T-cell (primary cell): ENCODE measurements at regions not wholly inside any gene's neighbourhood (a gene's known extent, or its start where the extent isn't known, plus 50 kb on each side); places are given as distances from the start of the nearest gene placed in this dataset.

Experiments
- ATAC-seq, 4 experiments: fragments of 200-7000 bp in 3 of 4; fragments of 150-1000 bp in 1 of 4; cut with Tn5 transposase; replicated peaks in 1 of 4; 1 replicate in 3 of 4; 2 replicates in 1 of 4; pipeline ENCODE4 v1.10.0; 2021; ENCODE audit warnings: moderate library complexity in 3 of 4, mild to moderate bottlenecking in 2 of 4, moderate number of reproducible peaks in 1 of 4
- CTCF ChIA-PET, 2 donors: fragments of 300-600 bp; sonication (Branson Sonifier 250); formaldehyde crosslinking; loops; one replicate each; lab custom pipeline; 2022; ENCODE audit warnings: antibody characterized with exemption in 2 of 2; lab: Charles Lee
- POLR2A ChIA-PET, 2 donors: fragments of 300-600 bp; sonication (Branson Sonifier 250); formaldehyde crosslinking; loops; one replicate each; lab custom pipeline; 2022; ENCODE audit warnings: antibody characterized with exemption in 2 of 2; lab: Charles Lee
- DNase-seq, 35 experiments: peaks; one replicate each; pipeline versions ENCODE4 v3.0.0 to v3.0.0-alpha.2; 2013 to 2023
- H3K27ac ChIP-seq: one replicate; pipeline ENCODE4 v1.5.1; 2013; ENCODE audit warnings: low read length
- H3K27me3 ChIP-seq, 2 experiments: replicated peaks in 1 of 2; 1 replicate in 1 of 2; 2 replicates in 1 of 2; pipeline versions ENCODE4 v1.6.1 to v1.7.0; 2013; ENCODE audit warnings: low read length in 1 of 2, mixed read lengths in 1 of 2; ENCODE audit not compliant: control insufficient read depth in 2 of 2, insufficient read depth in 2 of 2; ENCODE audit errors: extremely low read depth in 1 of 2
- H3K36me3 ChIP-seq, 2 donors: 1 replicate in 1 of 2; 2 replicates in 1 of 2; pipeline versions ENCODE4 v1.6.1 to v1.7.0; 2013; ENCODE audit warnings: low read length in 1 of 2; ENCODE audit not compliant: control insufficient read depth in 2 of 2, insufficient read depth in 1 of 2; ENCODE audit errors: extremely low read depth in 1 of 2
- H3K4me1 ChIP-seq, 2 experiments: 1 replicate in 1 of 2; 2 replicates in 1 of 2; pipeline versions ENCODE4 v1.6.1 to v1.7.0; 2013; ENCODE audit warnings: low read length in 2 of 2, mixed read lengths in 1 of 2; ENCODE audit not compliant: insufficient read depth in 2 of 2, control insufficient read depth in 1 of 2; ENCODE audit errors: extremely low read depth in 1 of 2
- H3K4me3 ChIP-seq, 2 donors: 1 replicate in 1 of 2; 2 replicates in 1 of 2; pipeline versions ENCODE4 v1.5.1 to v1.7.0; 2013; ENCODE audit warnings: mild to moderate bottlenecking in 2 of 2, low read length in 1 of 2, moderate library complexity in 1 of 2; ENCODE audit not compliant: control insufficient read depth in 1 of 2; ENCODE audit errors: extremely low read depth in 1 of 2
- H3K9me3 ChIP-seq: 2 replicates; pipeline ENCODE4 v1.7.0; 2013
- H3K27ac Mint-ChIP-seq, 2 donors: one replicate each; pipeline ENCODE4 v1.8.0; 2020 to 2021; ENCODE audit warnings: mild to moderate bottlenecking in 2 of 2, mixed read lengths in 2 of 2
- H3K27me3 Mint-ChIP-seq, 2 donors: one replicate each; pipeline ENCODE4 v1.8.0; 2021 to 2022; ENCODE audit warnings: mixed read lengths in 2 of 2
- H3K36me3 Mint-ChIP-seq: one replicate; pipeline ENCODE4 v1.8.0; 2021; ENCODE audit warnings: mixed read lengths
- H3K4me1 Mint-ChIP-seq, 3 donors: one replicate each; pipeline ENCODE4 v1.8.0; 2020 to 2022; ENCODE audit warnings: mixed read lengths in 3 of 3, mild to moderate bottlenecking in 1 of 3
- H3K4me3 Mint-ChIP-seq, 3 donors: one replicate each; pipeline ENCODE4 v1.8.0; 2020 to 2022; ENCODE audit warnings: mild to moderate bottlenecking in 3 of 3, mixed read lengths in 3 of 3, moderate library complexity in 3 of 3
- H3K9me3 Mint-ChIP-seq, 3 donors: one replicate each; pipeline ENCODE4 v1.8.0; 2020 to 2022; ENCODE audit warnings: mixed read lengths in 3 of 3
- WGBS: methylation state at CpG from one replicate; pipeline ENCODE4 v1.1.5; 2013; ENCODE audit warnings: missing lambda C conversion rate; ENCODE audit not compliant: insufficient coverage; 5-methylcytosine and 5-hydroxymethylcytosine counted together

DNA sequence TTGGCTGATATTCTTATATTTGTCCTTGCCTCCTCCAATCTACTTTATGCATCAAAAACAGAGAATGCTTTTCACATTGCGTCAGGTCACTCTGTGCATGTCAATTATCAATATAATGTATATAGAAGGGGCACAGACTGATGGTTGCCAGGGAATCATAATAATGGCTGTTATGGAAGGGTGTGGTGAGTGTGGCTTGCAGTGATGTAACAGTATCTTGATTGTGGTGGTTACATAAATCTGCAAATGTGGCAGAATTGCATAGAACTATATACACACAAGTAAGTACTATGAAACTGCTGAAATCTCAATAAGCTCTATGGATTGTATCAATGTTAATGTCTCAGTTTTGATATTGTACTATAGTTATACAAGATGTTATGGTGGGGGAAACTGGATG lies 228.6 kb downstream of the TJP1 start:
- Histone ChIP-seq H3K36me3 (no peaks in the 10 kb centered on the region), H3K4me3 (no peak overlapping the region), H3K27me3 (peaks cover 0 to 5% of the 10 kb centered on the region in 2 experiments), H3K9me3 (no peaks in the 10 kb centered on the region), H3K27ac (no peak overlapping the region), H3K4me1 (no peaks in the 10 kb centered on the region)
- ATAC-seq = no peak
- Mint-ChIP-seq H3K4me3 (no peak overlapping the region), H3K27me3 (peaks cover 0 to 10% of the 10 kb centered on the region in 2 donors), H3K9me3 (no peaks in the 10 kb centered on the region), H3K4me1 (no peaks in the 10 kb centered on the region), H3K36me3 (no peaks in the 10 kb centered on the region), H3K27ac (no peak overlapping the region)
- WGBS = no CpG with 5 or more reads among the region's 1 CpG
- DNase-seq = no peak
- ChIA-PET POLR2A (no interaction called here), CTCF (no interaction called here)

DNA sequence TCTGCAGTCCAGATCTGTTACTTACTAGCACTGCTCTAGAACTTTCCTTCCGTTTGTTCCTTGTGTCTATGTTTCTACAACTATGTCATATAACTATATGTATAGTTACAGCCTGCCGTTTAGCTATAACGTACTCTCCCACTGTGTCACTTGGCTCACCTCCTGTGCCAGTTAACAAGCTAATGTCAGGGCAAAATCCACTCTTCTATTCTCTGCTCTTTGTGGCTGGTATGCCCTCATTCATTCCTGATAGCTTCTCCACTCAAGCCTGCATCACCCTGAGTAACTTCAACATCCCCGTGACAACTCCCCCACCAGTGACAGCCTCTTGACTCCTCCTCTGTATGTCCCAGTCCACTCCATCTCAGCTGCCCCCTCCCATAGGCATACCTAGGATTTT lies 229.2 kb downstream of the TJP1 start:
- ATAC-seq (no peak), DNase-seq (no peak)
- H3K4me3 Mint-ChIP-seq = no peak overlapping the region
- H3K27ac Mint-ChIP-seq = no peak overlapping the region
- Histone ChIP-seq H3K9me3 (no peaks in the 10 kb centered on the region), H3K27ac (no peak overlapping the region), H3K27me3 (peaks cover 0 to 5% of the 10 kb centered on the region in 2 experiments), H3K36me3 (no peaks in the 10 kb centered on the region), H3K4me1 (no peaks in the 10 kb centered on the region), H3K4me3 (no peak overlapping the region)
- H3K4me1 Mint-ChIP-seq = no peaks in the 10 kb centered on the region
- H3K27me3 Mint-ChIP-seq = peaks cover 0 to 10% of the 10 kb centered on the region in 2 donors
- POLR2A ChIA-PET = no interaction called here
- no peaks in the 10 kb centered on the region for H3K9me3 Mint-ChIP-seq
- 73% methylated on average over 3 of the region's 4 CpGs for WGBS
- H3K36me3 Mint-ChIP-seq = no peaks in the 10 kb centered on the region
- CTCF ChIA-PET = no interaction called here

DNA sequence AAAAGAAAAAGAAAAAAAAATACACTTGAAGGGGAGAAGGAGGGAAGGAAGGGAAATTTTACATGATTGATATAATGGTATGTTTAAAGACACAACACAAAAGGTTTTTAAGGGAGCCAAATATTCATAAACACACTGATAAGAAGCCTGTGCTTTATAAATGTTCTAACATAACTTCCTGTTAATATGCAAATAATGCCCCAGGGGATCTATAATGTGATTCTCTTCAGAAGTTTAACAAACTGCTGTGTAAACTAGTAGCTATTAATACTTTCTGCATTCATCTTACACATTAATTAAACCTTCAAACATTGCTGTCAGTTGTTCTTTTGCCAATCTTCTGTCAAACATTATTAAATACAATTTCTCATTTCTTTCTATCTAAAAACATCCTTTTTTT lies 231.6 kb downstream of the TJP1 start:
- ATAC-seq (no peak), DNase-seq (no peak)
- Mint-ChIP-seq H3K27ac (no peak overlapping the region), H3K4me1 (no peaks in the 10 kb centered on the region), H3K27me3 (peaks cover 0 to 9% of the 10 kb centered on the region in 2 donors), H3K4me3 (no peak overlapping the region), H3K36me3 (no peaks in the 10 kb centered on the region), H3K9me3 (no peaks in the 10 kb centered on the region)
- Histone ChIP-seq H3K27ac (no peak overlapping the region), H3K4me1 (no peaks in the 10 kb centered on the region), H3K9me3 (no peaks in the 10 kb centered on the region), H3K36me3 (no peaks in the 10 kb centered on the region), H3K4me3 (no peak overlapping the region), H3K27me3 (peaks cover 0 to 5% of the 10 kb centered on the region in 2 experiments)
- CTCF ChIA-PET = no interaction called here
- POLR2A ChIA-PET = no interaction called here

DNA sequence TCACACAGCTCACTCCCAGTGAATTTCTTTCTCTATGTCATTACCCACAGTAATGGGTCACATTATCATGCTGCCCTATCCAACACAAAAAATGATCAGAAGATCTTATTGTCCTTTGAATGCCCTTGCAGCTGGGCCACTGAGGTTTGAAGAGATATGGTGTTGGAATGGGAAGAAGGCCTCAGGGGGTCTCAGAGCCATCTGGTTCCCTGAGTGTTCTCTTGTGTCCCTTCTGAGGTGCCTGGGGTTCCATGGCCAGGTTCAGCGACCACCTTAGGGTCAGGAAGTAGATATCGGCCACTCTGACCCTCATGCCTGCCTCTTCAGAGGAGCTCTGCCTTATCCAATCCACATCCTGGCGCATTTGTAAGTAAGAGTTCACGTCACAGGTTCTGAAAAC lies 232.3 kb downstream of the TJP1 start:
- Histone ChIP-seq H3K4me3 (no peak overlapping the region), H3K27me3 (peaks cover 0 to 5% of the 10 kb centered on the region in 2 experiments), H3K4me1 (no peaks in the 10 kb centered on the region), H3K9me3 (no peaks in the 10 kb centered on the region), H3K36me3 (no peaks in the 10 kb centered on the region), H3K27ac (no peak overlapping the region)
- H3K4me1 Mint-ChIP-seq = no peaks in the 10 kb centered on the region
- ATAC-seq (no peak), DNase-seq (no peak)
- WGBS = 87% methylated on average over 3 of the region's 4 CpGs
- peaks cover 0 to 3% (median 0%) of the 10 kb centered on the region in 3 donors for H3K9me3 Mint-ChIP-seq
- H3K27ac Mint-ChIP-seq = no peak overlapping the region
- ChIA-PET POLR2A (no interaction called here), CTCF (no interaction called here)
- no peak overlapping the region for H3K4me3 Mint-ChIP-seq
- no peaks in the 10 kb centered on the region for H3K36me3 Mint-ChIP-seq
- peaks cover 4 to 13% of the 10 kb centered on the region in 2 donors for H3K27me3 Mint-ChIP-seq

DNA sequence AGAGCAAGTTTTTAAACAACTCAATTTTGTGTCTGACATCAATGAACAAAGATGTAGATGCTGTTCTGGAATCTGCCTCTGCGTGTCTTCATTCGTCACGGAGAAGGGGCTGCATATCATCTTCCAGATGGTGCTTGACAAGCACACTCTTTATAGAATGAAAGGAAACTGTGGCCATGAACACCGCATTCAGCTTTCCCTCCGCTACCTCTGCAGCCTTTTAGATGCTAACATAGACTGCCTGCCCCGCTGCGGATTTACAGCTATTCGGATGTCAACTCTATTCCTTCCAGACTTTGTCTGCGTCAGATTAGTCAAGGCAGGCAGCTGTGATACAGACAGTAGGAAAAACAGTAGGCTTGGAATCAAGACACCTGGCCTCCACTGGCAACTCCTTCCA lies 232.9 kb downstream of the TJP1 start:
- no peak overlapping the region for H3K27ac ChIP-seq
- ChIA-PET CTCF (no interaction called here), POLR2A (no interaction called here)
- Mint-ChIP-seq H3K27ac (no peak overlapping the region), H3K9me3 (peaks cover 0 to 3% (median 3%) of the 10 kb centered on the region in 3 donors), H3K27me3 (peaks cover 4 to 13% of the 10 kb centered on the region in 2 donors), H3K36me3 (no peaks in the 10 kb centered on the region), H3K4me1 (no peaks in the 10 kb centered on the region), H3K4me3 (no peak overlapping the region)
- no peaks in the 10 kb centered on the region for H3K9me3 ChIP-seq
- DNase-seq (no peak), ATAC-seq (no peak)
- no peaks in the 10 kb centered on the region for H3K4me1 ChIP-seq
- WGBS = 54% methylated on average over 8 of the region's 9 CpGs
- H3K27me3 ChIP-seq = peaks cover 0 to 2% of the 10 kb centered on the region in 2 experiments
- no peaks in the 10 kb centered on the region for H3K36me3 ChIP-seq
- H3K4me3 ChIP-seq = no peak overlapping the region

DNA sequence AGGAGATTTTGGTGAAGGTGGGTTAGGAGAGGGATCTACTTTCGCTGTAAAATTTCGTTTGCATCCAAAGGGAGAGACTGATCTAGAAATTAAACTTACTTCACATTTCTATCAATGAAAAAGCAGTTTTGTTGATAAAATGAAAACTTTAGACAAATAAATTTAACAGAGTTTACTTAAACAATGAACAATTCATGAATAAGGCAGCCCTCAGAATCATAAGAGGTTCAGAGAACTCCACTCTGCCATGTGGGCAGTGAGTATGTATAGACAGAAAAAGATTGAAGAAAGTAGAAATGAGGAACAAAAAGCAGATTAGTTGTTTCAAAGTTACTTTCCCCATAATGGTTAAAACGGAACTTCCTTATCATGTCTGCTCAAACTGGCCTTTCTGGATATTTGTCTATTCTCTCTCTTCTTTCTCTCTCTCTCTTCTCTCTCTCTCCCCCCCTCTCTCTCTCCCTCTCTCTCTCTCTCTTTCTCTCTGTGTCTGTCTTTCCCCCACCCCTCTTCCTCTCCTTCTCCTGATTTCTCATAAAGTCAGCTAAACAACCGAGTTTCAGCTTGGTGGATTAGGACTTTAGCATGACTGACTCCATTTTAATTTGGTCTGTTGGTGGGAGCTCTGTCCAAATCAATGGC lies 248.9 kb downstream of the TJP1 start:
- POLR2A ChIA-PET = no interaction called here
- WGBS = 30% methylated on average over 1 of the region's 4 CpGs
- H3K4me3 Mint-ChIP-seq = no peak overlapping the region
- Histone ChIP-seq H3K4me1 (no peaks in the 10 kb centered on the region), H3K9me3 (no peaks in the 10 kb centered on the region), H3K27ac (no peak overlapping the region), H3K27me3 (peaks cover 8 to 14% of the 10 kb centered on the region in 2 experiments), H3K4me3 (no peak overlapping the region), H3K36me3 (no peaks in the 10 kb centered on the region)
- peaks cover 51 to 55% of the 10 kb centered on the region in 2 donors for H3K27me3 Mint-ChIP-seq
- H3K27ac Mint-ChIP-seq = no peak overlapping the region
- peaks cover 0 to 5% (median 4%) of the 10 kb centered on the region in 3 donors for H3K9me3 Mint-ChIP-seq
- ATAC-seq (no peak), DNase-seq (no peak)
- CTCF ChIA-PET = no interaction called here
- peaks cover 6 to 11% (median 9%) of the 10 kb centered on the region in 3 donors for H3K4me1 Mint-ChIP-seq
- H3K36me3 Mint-ChIP-seq = peaks cover 3% of the 10 kb centered on the region
